ENCODE measurements at regions not wholly inside any gene's neighbourhood (a gene's known extent, or its start where the extent isn't known, plus 50 kb on each side); places are given as distances from the start of the nearest gene placed in this dataset.
"Not testable (repeated sequence)": the region's sequence is repeated elsewhere in the genome, so short reads cannot be mapped to it uniquely, and the experiment has no call there.

- H3K36me3 ChIP-seq (ENCODE audit: control insufficient read depth, insufficient read depth, low read length); H3K9ac ChIP-seq (ENCODE audit: low read depth, low read length); H3K9me3 ChIP-seq (ENCODE audit: control insufficient read depth, insufficient read depth, low read length); H3K4ac ChIP-seq (ENCODE audit: low read depth, low read length); H4K8ac ChIP-seq (ENCODE audit: low read depth in 2 of 2, low read length in 2 of 2); H3K18ac ChIP-seq (ENCODE audit: low read depth, low read length); H3K27me3 ChIP-seq (ENCODE audit: control insufficient read depth, insufficient read depth, low read length); H3K4me3 ChIP-seq (ENCODE audit: insufficient read depth, low read depth, low read length); dilution Hi-C loops (cut with HindIII; ENCODE audit: low sequenced_read_pairs, unreplicated experiment); H3K4me2 ChIP-seq (ENCODE audit: low read depth, low read length); H3K9me1 ChIP-seq (ENCODE audit: insufficient read depth, low read length); H2BK15ac ChIP-seq (ENCODE audit: low read depth, low read length); DNase-seq; BruUV-seq (replicated peaks); POLR2A ChIA-PET (ENCODE audit: unreplicated experiment); H2AK9ac ChIP-seq (replicated peaks; ENCODE audit: low read depth, low read length, poor library complexity); H4K20me1 ChIP-seq (ENCODE audit: insufficient read depth, low read length); H4K5ac ChIP-seq (ENCODE audit: low read depth, low read length); H3K14ac ChIP-seq (replicated peaks; ENCODE audit: low read depth, low read length); H3K79me1 ChIP-seq (ENCODE audit: low read depth in 1 of 2, low read length in 2 of 2); H3K4me1 ChIP-seq (ENCODE audit: control insufficient read depth, insufficient read depth, low read length); H3K27ac ChIP-seq (ENCODE audit: insufficient read depth, low read length); H2AK5ac ChIP-seq (ENCODE audit: low read depth, low read length); H2BK5ac ChIP-seq (ENCODE audit: low read depth, low read length, poor library complexity, severe bottlenecking); H2AFZ ChIP-seq (replicated peaks; ENCODE audit: low read length, poor library complexity); ATAC-seq (ENCODE audit: low read depth); H3K56ac ChIP-seq (ENCODE audit: extremely low read depth, insufficient read depth, low read length); H4K91ac ChIP-seq (ENCODE audit: insufficient read depth, low read depth, low read length); CTCF ChIA-PET; H3K23ac ChIP-seq (ENCODE audit: low read depth, low read length); H2BK20ac ChIP-seq (ENCODE audit: low read depth, low read length): not testable (repeated sequence)
- peak overlapping the region; percentile 24; the same call in 1 of the 2 replicates for H2BK120ac ChIP-seq (ENCODE audit: low read depth, low read length)
- intact Hi-C loops (cut with micrococcal nuclease): loop anchor here (5.0 to 10.0 kb wide), 5 partner anchors 158 to 415 kb away; no protein-coding TSS in a partner anchor
- no CpG with 5 or more reads among the region's 1 CpG for WGBS, 2 experiments (ENCODE audit: extremely low coverage in 2 of 2, insufficient read length in 1 of 2)
- in situ Hi-C loops (cut with MboI; ENCODE audit: low sequenced_read_pairs): loop anchor here (10.0 kb wide), 1 partner anchor 195 kb away; no protein-coding TSS in a partner anchor
These were observed 160.6 kb downstream of the LRIG3 start for GRCh38 chr12:58759745-58760144.
